CD14-positive monocyte (primary cell): ENCODE measurements at regions not wholly inside any gene's neighbourhood (a gene's known extent, or its start where the extent isn't known, plus 50 kb on each side); places are given as distances from the start of the nearest gene placed in this dataset.

Experiments used
- DNase-seq, 3 donors: peaks; one replicate each; pipeline ENCODE4 v3.0.0-alpha.2; 2011 to 2022
- H2AFZ ChIP-seq: 2 replicates; pipeline ENCODE4 v1.6.0; 2012; ENCODE audit warnings: mild to moderate bottlenecking, low read depth, low read length, inconsistent platforms; ENCODE audit not compliant: insufficient read depth, poor library complexity, severe bottlenecking
- H3K27ac ChIP-seq, 2 donors: 1 replicate in 1 of 2; 2 replicates in 1 of 2; pipeline ENCODE4 v1.5.1; 2012 to 2013; ENCODE audit warnings: low read length in 2 of 2, control low read depth in 1 of 2, inconsistent platforms in 1 of 2, low read depth in 1 of 2, mild to moderate bottlenecking in 1 of 2
- H3K27me3 ChIP-seq, 2 donors: one replicate each; pipeline versions ENCODE4 v1.6.0 to v1.6.1; 2011 to 2013; ENCODE audit warnings: low read length in 2 of 2; ENCODE audit not compliant: control insufficient read depth in 2 of 2, insufficient read depth in 2 of 2
- H3K36me3 ChIP-seq, 2 donors: replicated peaks in 1 of 2; 1 replicate in 1 of 2; 2 replicates in 1 of 2; pipeline versions ENCODE4 v1.5.1 to v1.6.1; 2012 to 2013; ENCODE audit warnings: low read length in 2 of 2, control low read depth in 1 of 2, inconsistent platforms in 1 of 2, mild to moderate bottlenecking in 1 of 2; ENCODE audit not compliant: insufficient read depth in 2 of 2, control insufficient read depth in 1 of 2
- H3K4me1 ChIP-seq, 2 donors: 1 replicate in 1 of 2; 2 replicates in 1 of 2; pipeline versions ENCODE4 v1.5.1 to v1.6.1; 2012 to 2013; ENCODE audit warnings: low read length in 2 of 2, control low read depth in 1 of 2, inconsistent platforms in 1 of 2, mild to moderate bottlenecking in 1 of 2, moderate library complexity in 1 of 2; ENCODE audit not compliant: insufficient read depth in 2 of 2, control insufficient read depth in 1 of 2
- H3K4me2 ChIP-seq: replicated peaks from 2 replicates; pipeline ENCODE3; 2012; ENCODE audit warnings: low read length, moderate library complexity, mild to moderate bottlenecking; ENCODE audit not compliant: poor library complexity, severe bottlenecking; ENCODE audit errors: extremely low read depth
- H3K4me3 ChIP-seq, 3 experiments: fragments of 200-600 bp in 1 of 3; sonication (generic) in 1 of 3; replicated peaks in 1 of 3; 1 replicate in 2 of 3; 2 replicates in 1 of 3; pipeline ENCODE4 v1.5.1; 2011 to 2013; ENCODE audit warnings: low read length in 3 of 3, mild to moderate bottlenecking in 3 of 3, control low read depth in 2 of 3, low read depth in 2 of 3, inconsistent platforms in 1 of 3, moderate library complexity in 1 of 3
- H3K79me2 ChIP-seq: 2 replicates; pipeline ENCODE4 v1.6.0; 2012; ENCODE audit warnings: mild to moderate bottlenecking, control low read depth, inconsistent platforms, low read length, moderate library complexity; ENCODE audit not compliant: insufficient read depth
- H3K9ac ChIP-seq: 2 replicates; pipeline ENCODE4 v1.6.0; 2017; ENCODE audit warnings: low read length, mild to moderate bottlenecking; ENCODE audit not compliant: insufficient read depth, poor library complexity, severe bottlenecking
- H3K9me3 ChIP-seq, 2 donors: replicated peaks in 1 of 2; 1 replicate in 1 of 2; 2 replicates in 1 of 2; pipeline versions ENCODE4 v1.5.1 to v1.6.1; 2012 to 2013; ENCODE audit warnings: low read length in 2 of 2, control low read depth in 1 of 2; ENCODE audit not compliant: control insufficient read depth in 1 of 2, insufficient read depth in 1 of 2
- H4K20me1 ChIP-seq: 2 replicates; pipeline ENCODE4 v1.6.0; 2012; ENCODE audit warnings: mild to moderate bottlenecking, low read length, control low read depth, moderate library complexity; ENCODE audit not compliant: insufficient read depth
- H3K27ac Mint-ChIP-seq, 7 donors: one replicate each; pipeline ENCODE4 v1.8.0; 2020; ENCODE audit warnings: mild to moderate bottlenecking in 7 of 7, mixed read lengths in 7 of 7, moderate library complexity in 6 of 7, inconsistent platforms in 2 of 7
- H3K27me3 Mint-ChIP-seq, 3 donors: one replicate each; pipeline ENCODE4 v1.8.0; 2021 to 2022; ENCODE audit warnings: low read depth in 3 of 3, mild to moderate bottlenecking in 3 of 3, mixed read lengths in 3 of 3, moderate library complexity in 3 of 3, inconsistent platforms in 1 of 3
- H3K36me3 Mint-ChIP-seq, 2 donors: one replicate each; pipeline ENCODE4 v1.8.0; 2020; ENCODE audit warnings: mixed read lengths in 2 of 2, inconsistent platforms in 1 of 2, mild to moderate bottlenecking in 1 of 2
- H3K4me1 Mint-ChIP-seq: one replicate; pipeline ENCODE4 v1.8.0; 2020; ENCODE audit warnings: mild to moderate bottlenecking, mixed read lengths
- H3K4me3 Mint-ChIP-seq, 2 donors: one replicate each; pipeline ENCODE4 v1.8.0; 2020; ENCODE audit warnings: mild to moderate bottlenecking in 2 of 2, mixed read lengths in 2 of 2, moderate library complexity in 1 of 2
- H3K9me3 Mint-ChIP-seq, 7 donors: one replicate each; pipeline ENCODE4 v1.8.0; 2020 to 2022; ENCODE audit warnings: mixed read lengths in 7 of 7, mild to moderate bottlenecking in 6 of 7, moderate library complexity in 6 of 7, inconsistent platforms in 2 of 7
- WGBS: methylation state at CpG from one replicate; pipeline ENCODE4 v1.1.5; 2013; ENCODE audit warnings: missing lambda C conversion rate; ENCODE audit not compliant: insufficient coverage; 5-methylcytosine and 5-hydroxymethylcytosine counted together
- intact Hi-C, 2 donors: fragments of 100-400 bp; cut with micrococcal nuclease; formaldehyde crosslinking; loops; one replicate each; pipeline versions ENCODE4 v1.15.0 to v1.15.1; 2023
- TF ChIP-seq, protein P1 (sequence below): fragments of 200-600 bp; IDR thresholded peaks from one replicate; pipeline ENCODE4 v1.8.0; 2022; ENCODE audit warnings: antibody characterized with exemption, mild to moderate bottlenecking

DNA sequence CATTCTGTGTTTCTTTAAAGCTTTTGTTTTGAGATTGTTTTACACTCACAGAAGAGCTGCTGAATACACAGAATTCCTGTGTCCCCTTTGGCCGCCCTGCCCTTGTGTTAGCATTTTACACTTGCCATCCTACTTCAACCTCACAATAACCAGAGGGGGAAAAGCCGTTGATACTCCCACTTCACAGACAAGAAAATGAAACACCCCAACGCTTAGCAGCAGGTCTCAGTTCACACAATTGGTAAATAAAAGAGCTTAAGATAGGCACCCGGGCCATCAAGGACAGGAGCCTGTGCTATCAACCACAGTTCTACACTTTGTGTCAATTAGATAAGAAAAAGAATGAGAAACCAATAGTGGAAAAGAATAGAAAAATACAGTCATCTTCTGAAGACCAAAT is 178.0 kb downstream of the SYK start:
- H3K4me1 Mint-ChIP-seq, result no peaks in the 10 kb centered on the region

DNA sequence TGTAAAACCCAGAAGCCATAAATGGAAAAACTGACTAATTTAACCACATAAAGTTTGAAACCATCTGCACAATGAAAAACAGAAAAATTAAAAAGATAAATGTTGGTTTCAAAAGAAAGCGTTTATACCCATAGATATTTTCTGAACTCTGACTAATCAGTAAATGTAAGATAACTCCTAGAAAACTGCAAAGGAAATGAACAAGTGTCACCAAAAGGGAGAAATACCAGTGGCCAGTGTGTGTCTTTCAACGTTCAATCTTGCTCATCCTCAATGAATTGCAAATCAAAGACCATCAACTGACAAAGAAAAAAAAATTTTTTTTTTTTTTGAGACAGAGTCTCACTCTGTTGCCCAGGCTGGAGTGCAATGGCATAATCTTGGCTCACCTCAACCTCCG is 180.1 kb downstream of the SYK start:
- intact Hi-C loops, result no loop called here
- 90% methylated on average over 2 of the region's 3 CpGs for WGBS
- no peaks in the 10 kb centered on the region for H3K9me3 ChIP-seq
- H3K4me1 ChIP-seq, result no peaks in the 10 kb centered on the region
- no peaks in the 10 kb centered on the region for H3K36me3 Mint-ChIP-seq
- no peaks in the 10 kb centered on the region for H3K36me3 ChIP-seq
- no peak overlapping the region for H3K4me3 ChIP-seq
- no peaks in the 10 kb centered on the region for H3K27me3 ChIP-seq
- no peak overlapping the region for H3K27ac ChIP-seq
- no peaks in the 10 kb centered on the region for H4K20me1 ChIP-seq
- no peak overlapping the region for H2AFZ ChIP-seq
- DNase-seq, result no peak
- H3K27ac Mint-ChIP-seq, result no peak overlapping the region
- H3K9ac ChIP-seq, result no peak overlapping the region
- no peak overlapping the region for H3K4me3 Mint-ChIP-seq
- H3K27me3 Mint-ChIP-seq, result peaks cover 0 to 4% (median 1%) of the 10 kb centered on the region in 3 donors
- H3K79me2 ChIP-seq, result no peaks in the 10 kb centered on the region
- H3K9me3 Mint-ChIP-seq, result no peaks in the 10 kb centered on the region
- H3K4me2 ChIP-seq, result no peak overlapping the region
- no peaks in the 10 kb centered on the region for H3K4me1 Mint-ChIP-seq
- TF ChIP-seq, protein P1, sequence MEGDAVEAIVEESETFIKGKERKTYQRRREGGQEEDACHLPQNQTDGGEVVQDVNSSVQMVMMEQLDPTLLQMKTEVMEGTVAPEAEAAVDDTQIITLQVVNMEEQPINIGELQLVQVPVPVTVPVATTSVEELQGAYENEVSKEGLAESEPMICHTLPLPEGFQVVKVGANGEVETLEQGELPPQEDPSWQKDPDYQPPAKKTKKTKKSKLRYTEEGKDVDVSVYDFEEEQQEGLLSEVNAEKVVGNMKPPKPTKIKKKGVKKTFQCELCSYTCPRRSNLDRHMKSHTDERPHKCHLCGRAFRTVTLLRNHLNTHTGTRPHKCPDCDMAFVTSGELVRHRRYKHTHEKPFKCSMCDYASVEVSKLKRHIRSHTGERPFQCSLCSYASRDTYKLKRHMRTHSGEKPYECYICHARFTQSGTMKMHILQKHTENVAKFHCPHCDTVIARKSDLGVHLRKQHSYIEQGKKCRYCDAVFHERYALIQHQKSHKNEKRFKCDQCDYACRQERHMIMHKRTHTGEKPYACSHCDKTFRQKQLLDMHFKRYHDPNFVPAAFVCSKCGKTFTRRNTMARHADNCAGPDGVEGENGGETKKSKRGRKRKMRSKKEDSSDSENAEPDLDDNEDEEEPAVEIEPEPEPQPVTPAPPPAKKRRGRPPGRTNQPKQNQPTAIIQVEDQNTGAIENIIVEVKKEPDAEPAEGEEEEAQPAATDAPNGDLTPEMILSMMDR, result no peak

More for the DNA sequence above, 178.0 kb downstream of the SYK start:
- Histone ChIP-seq H3K9me3 (no peaks in the 10 kb centered on the region), H4K20me1 (no peaks in the 10 kb centered on the region), H3K4me2 (no peak overlapping the region), H3K27ac (no peak overlapping the region), H3K36me3 (no peaks in the 10 kb centered on the region), H3K4me1 (no peaks in the 10 kb centered on the region), H3K79me2 (no peaks in the 10 kb centered on the region), H3K4me3 (no peak overlapping the region), H2AFZ (no peak overlapping the region), H3K9ac (no peak overlapping the region), H3K27me3 (no peaks in the 10 kb centered on the region)
- Mint-ChIP-seq H3K27me3 (peaks cover 0 to 1% (median 1%) of the 10 kb centered on the region in 3 donors), H3K4me3 (no peak overlapping the region), H3K36me3 (no peaks in the 10 kb centered on the region), H3K9me3 (no peaks in the 10 kb centered on the region), H3K27ac (no peak overlapping the region)
- TF ChIP-seq, protein P1, result no peak
- no CpG with 5 or more reads among the region's 4 CpGs for WGBS
- intact Hi-C loops, result no loop called here
- DNase-seq, result no peak
